Thoracic aorta (tissue), 2 donors: ENCODE measurements at regions not wholly inside any gene's neighbourhood (a gene's known extent, or its start where the extent isn't known, plus 50 kb on each side); places are given as distances from the start of the nearest gene placed in this dataset.

Experiments
- ATAC-seq: fragments of 150-250 bp; one replicate; pipeline ENCODE4 v1.8.0; 2017; ENCODE audit warnings: low read depth; ENCODE audit not compliant: insufficient number of reproducible peaks, low FRiP score
- DNase-seq: peaks from one replicate; pipeline ENCODE4 v3.0.0-alpha.2; 2020; ENCODE audit warnings: low spot score
- H3K27ac ChIP-seq, 2 donors: fragments of 200-600 bp; sonication (generic); 1 replicate in 1 of 2; 2 replicates in 1 of 2; pipeline ENCODE4 v1.5.1; 2016; ENCODE audit warnings: mild to moderate bottlenecking in 2 of 2, moderate library complexity in 2 of 2
- H3K27me3 ChIP-seq: fragments of 200-600 bp; sonication (generic); replicated peaks from 2 replicates; pipeline ENCODE4 v1.6.0; 2016; ENCODE audit warnings: mild to moderate bottlenecking; ENCODE audit not compliant: insufficient read depth
- H3K36me3 ChIP-seq: fragments of 200-600 bp; sonication (generic); one replicate; pipeline ENCODE4 v1.5.1; 2016
- H3K4me1 ChIP-seq, 2 donors: fragments of 200-600 bp; sonication (generic); 1 replicate in 1 of 2; 2 replicates in 1 of 2; pipeline versions ENCODE4 v1.5.1 to v1.6.0; 2016; ENCODE audit warnings: low read depth in 2 of 2, mild to moderate bottlenecking in 1 of 2; ENCODE audit not compliant: control insufficient read depth in 1 of 2
- H3K4me3 ChIP-seq: fragments of 200-600 bp; sonication (generic); 2 replicates; pipeline ENCODE4 v1.5.1; 2016; ENCODE audit warnings: mild to moderate bottlenecking
- H3K9me3 ChIP-seq: fragments of 200-600 bp; sonication (generic); 2 replicates; pipeline ENCODE4 v1.5.1; 2016
- CTCF ChIP-seq: fragments of 200-600 bp; sonication (generic); IDR thresholded peaks from one replicate; pipeline ENCODE4 v1.5.1; 2019; ENCODE audit warnings: antibody characterized with exemption

GRCh38 chr9:38214432-38214831 lies 145.4 kb upstream of the SHB start:
- no peaks in the 10 kb centered on the region for H3K9me3 ChIP-seq
- no peaks in the 10 kb centered on the region for H3K27me3 ChIP-seq
- ATAC-seq (no peak), DNase-seq (no peak)
- no peaks in the 10 kb centered on the region for H3K4me1 ChIP-seq
- H3K36me3 ChIP-seq, result no peaks in the 10 kb centered on the region
- H3K27ac ChIP-seq, result no peak overlapping the region
- H3K4me3 ChIP-seq, result no peak overlapping the region
- no peak for TF ChIP-seq CTCF

GRCh38 chr9:38213631-38214299 lies 144.7 kb upstream of the SHB start:
- Histone ChIP-seq H3K4me3 (no peak overlapping the region), H3K36me3 (no peaks in the 10 kb centered on the region), H3K9me3 (no peaks in the 10 kb centered on the region), H3K4me1 (no peaks in the 10 kb centered on the region), H3K27me3 (no peaks in the 10 kb centered on the region), H3K27ac (no peak overlapping the region)
- no peak for TF ChIP-seq CTCF
- no peak for ATAC-seq
- no peak for DNase-seq

DNA sequence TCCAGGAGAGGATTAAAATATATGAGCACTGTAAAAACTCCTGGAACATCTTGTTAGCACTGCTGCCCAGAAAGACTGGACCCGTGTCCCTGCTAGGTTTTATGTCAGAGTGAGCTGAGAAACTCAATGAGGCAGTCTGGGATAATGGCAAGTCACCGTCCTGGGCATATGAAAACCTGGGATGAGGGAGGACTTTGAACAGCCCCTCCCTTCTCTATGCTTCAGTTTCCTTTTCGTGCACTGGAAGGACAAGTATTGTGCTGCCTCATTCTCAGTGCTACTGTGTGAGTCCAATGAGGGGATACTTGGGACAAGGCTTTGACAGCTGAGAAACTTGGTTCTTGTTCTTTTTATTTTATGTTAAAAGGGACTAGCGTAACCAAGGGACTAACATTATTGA lies 143.0 kb upstream of the SHB start:
- Histone ChIP-seq H3K4me3 (no peak overlapping the region), H3K9me3 (no peaks in the 10 kb centered on the region), H3K27me3 (no peaks in the 10 kb centered on the region), H3K4me1 (no peaks in the 10 kb centered on the region), H3K36me3 (no peaks in the 10 kb centered on the region), H3K27ac (no peak overlapping the region)
- no peak for DNase-seq
- ATAC-seq, result no peak
- no peak for TF ChIP-seq CTCF

DNA sequence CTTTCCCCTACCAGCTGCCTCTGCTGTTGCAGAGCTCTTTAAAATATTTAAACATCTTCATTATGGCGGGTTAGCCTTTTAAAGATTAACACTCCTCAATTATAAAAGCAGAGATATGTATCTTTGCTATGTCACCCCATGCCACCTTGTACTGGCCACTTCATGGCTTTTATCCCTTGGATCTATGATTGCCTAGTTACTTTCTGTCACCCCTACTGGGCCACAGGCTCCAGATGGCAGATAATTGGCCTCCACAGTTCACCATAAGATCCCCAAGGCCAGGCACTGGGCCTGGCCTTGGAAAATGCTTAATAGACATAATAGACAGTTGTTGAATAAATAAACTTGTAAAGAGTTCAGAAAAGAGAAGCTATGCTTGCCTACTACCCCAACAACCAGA lies 142.0 kb upstream of the SHB start:
- DNase-seq (no peak), ATAC-seq (no peak)
- H3K36me3 ChIP-seq, result no peaks in the 10 kb centered on the region
- no peaks in the 10 kb centered on the region for H3K4me1 ChIP-seq
- H3K9me3 ChIP-seq, result no peaks in the 10 kb centered on the region
- H3K4me3 ChIP-seq, result no peak overlapping the region
- no peak overlapping the region for H3K27ac ChIP-seq
- TF ChIP-seq CTCF, result no peak
- H3K27me3 ChIP-seq, result no peaks in the 10 kb centered on the region

- Histone ChIP-seq H3K9me3 (no peaks in the 10 kb centered on the region), H3K4me3 (no peak overlapping the region), H3K36me3 (no peaks in the 10 kb centered on the region), H3K4me1 (no peaks in the 10 kb centered on the region), H3K27me3 (no peaks in the 10 kb centered on the region), H3K27ac (no peak overlapping the region)
- no peak for DNase-seq
- no peak for ATAC-seq
- TF ChIP-seq CTCF, result no peak
Measured at GRCh38 chr9:38208206-38208901, 139.3 kb upstream of the SHB start.
